Osteoblast (primary cell): ENCODE measurements at regions not wholly inside any gene's neighbourhood (a gene's known extent, or its start where the extent isn't known, plus 50 kb on each side); places are given as distances from the start of the nearest gene placed in this dataset.

ENCODE experiments used
- DNase-seq: peaks from one replicate; pipeline ENCODE4 v3.0.0; 2011; ENCODE audit warnings: low spot score, mixed read lengths; ENCODE audit not compliant: insufficient read length; ENCODE audit errors: missing footprints
- H2AFZ ChIP-seq: 2 replicates; pipeline ENCODE4 v1.6.0; 2011; ENCODE audit warnings: mild to moderate bottlenecking, low read length
- H3K27ac ChIP-seq: 2 replicates; pipeline ENCODE4 v1.5.1; 2011; ENCODE audit warnings: mild to moderate bottlenecking, low read depth, low read length, moderate library complexity
- H3K27me3 ChIP-seq: 2 replicates; pipeline ENCODE4 v1.6.0; 2012; ENCODE audit warnings: mild to moderate bottlenecking, control low read depth, inconsistent platforms, low read length, moderate library complexity; ENCODE audit not compliant: insufficient read depth
- H3K36me3 ChIP-seq: 2 replicates; pipeline ENCODE4 v1.5.1; 2011; ENCODE audit warnings: mild to moderate bottlenecking, low read length, control low read depth, moderate library complexity; ENCODE audit not compliant: insufficient read depth
- H3K4me1 ChIP-seq: 2 replicates; pipeline ENCODE4 v1.5.1; 2011; ENCODE audit warnings: mild to moderate bottlenecking, low read length, control low read depth, moderate library complexity; ENCODE audit not compliant: insufficient read depth
- H3K4me2 ChIP-seq: 2 replicates; pipeline ENCODE4 v1.6.0; 2011; ENCODE audit warnings: mild to moderate bottlenecking, low read length; ENCODE audit not compliant: insufficient read depth
- H3K4me3 ChIP-seq: fragments of 200-600 bp; sonication (generic); 3 replicates; pipeline ENCODE4 v1.5.1; 2012; ENCODE audit warnings: mild to moderate bottlenecking, low read length, inconsistent platforms; ENCODE audit not compliant: insufficient read depth
- H3K79me2 ChIP-seq: 2 replicates; pipeline ENCODE4 v1.6.0; 2012; ENCODE audit warnings: mild to moderate bottlenecking, low read length, control low read depth, inconsistent platforms; ENCODE audit not compliant: insufficient read depth
- H3K9me3 ChIP-seq: 2 replicates; pipeline ENCODE4 v1.5.1; 2011; ENCODE audit warnings: low read depth, low read length, control low read depth
- H4K20me1 ChIP-seq: 2 replicates; pipeline ENCODE4 v1.6.0; 2012; ENCODE audit warnings: mild to moderate bottlenecking, low read length, control low read depth; ENCODE audit not compliant: insufficient read depth
- TF ChIP-seq, protein P1 (sequence below): IDR thresholded peaks from 2 replicates; pipeline ENCODE4 v1.5.1; 2011; ENCODE audit warnings: mild to moderate bottlenecking, low read depth, low read length, moderate library complexity; ENCODE audit errors: extremely low read depth

DNA sequence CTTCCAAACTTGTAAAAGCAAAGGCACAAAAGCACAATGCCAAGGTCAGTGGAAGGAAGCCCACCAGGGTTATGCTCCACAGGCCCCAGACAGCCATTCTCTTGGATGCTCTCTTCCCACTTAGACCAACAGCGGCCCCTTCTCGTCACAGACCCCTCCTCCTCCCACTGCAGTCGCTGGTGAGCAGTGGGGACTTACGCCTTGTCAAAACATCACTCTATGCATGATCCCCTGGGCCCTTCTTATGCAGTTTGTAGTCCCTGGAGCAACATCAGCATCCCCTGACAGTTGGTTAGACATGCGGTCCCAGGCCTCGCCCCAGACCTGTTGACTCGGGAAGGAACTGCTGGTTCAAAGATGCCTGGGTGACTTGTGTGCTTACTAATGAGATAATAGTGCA, 376.0 kb upstream of the KLHL29 start:
- Histone ChIP-seq H3K27me3 (no peaks in the 10 kb centered on the region), H3K36me3 (no peaks in the 10 kb centered on the region), H3K9me3 (no peaks in the 10 kb centered on the region), H2AFZ (no peak overlapping the region), H3K4me1 (no peaks in the 10 kb centered on the region), H3K4me3 (no peak overlapping the region), H3K4me2 (no peak overlapping the region), H3K79me2 (no peaks in the 10 kb centered on the region), H4K20me1 (no peaks in the 10 kb centered on the region), H3K27ac (no peak overlapping the region)
- DNase-seq = no peak
- TF ChIP-seq, protein P1, sequence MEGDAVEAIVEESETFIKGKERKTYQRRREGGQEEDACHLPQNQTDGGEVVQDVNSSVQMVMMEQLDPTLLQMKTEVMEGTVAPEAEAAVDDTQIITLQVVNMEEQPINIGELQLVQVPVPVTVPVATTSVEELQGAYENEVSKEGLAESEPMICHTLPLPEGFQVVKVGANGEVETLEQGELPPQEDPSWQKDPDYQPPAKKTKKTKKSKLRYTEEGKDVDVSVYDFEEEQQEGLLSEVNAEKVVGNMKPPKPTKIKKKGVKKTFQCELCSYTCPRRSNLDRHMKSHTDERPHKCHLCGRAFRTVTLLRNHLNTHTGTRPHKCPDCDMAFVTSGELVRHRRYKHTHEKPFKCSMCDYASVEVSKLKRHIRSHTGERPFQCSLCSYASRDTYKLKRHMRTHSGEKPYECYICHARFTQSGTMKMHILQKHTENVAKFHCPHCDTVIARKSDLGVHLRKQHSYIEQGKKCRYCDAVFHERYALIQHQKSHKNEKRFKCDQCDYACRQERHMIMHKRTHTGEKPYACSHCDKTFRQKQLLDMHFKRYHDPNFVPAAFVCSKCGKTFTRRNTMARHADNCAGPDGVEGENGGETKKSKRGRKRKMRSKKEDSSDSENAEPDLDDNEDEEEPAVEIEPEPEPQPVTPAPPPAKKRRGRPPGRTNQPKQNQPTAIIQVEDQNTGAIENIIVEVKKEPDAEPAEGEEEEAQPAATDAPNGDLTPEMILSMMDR = no peak

DNA sequence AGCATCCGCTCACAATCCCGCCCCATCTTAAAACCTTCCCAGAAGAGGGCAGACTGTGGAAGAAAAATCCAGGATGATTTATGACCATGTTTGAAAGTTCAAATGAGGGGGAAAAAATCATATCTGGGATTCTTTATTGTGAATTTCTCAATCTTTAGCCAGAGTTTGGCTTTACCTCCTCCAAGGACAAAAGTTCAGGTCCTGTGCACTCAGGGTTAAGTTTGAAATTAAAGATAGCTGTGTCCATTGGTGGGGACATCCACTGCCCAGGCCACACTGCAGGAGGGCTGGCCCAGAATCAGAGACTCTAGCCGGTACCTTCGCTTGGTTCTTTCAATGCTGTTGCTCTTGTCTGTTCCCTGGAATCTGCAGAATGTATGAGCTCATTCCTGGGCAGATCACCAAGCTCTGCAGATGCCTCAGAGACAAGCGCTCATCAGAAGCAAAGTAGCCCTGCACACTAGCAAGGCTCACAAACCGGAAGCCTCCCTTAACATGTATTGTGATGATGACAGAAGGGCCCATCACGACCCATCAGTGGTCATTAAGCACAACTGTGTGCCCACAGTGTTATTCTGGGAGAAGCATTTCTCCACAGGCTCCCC, 375.3 kb upstream of the KLHL29 start:
- Histone ChIP-seq H3K4me2 (no peak overlapping the region), H3K79me2 (no peaks in the 10 kb centered on the region), H3K4me1 (no peaks in the 10 kb centered on the region), H4K20me1 (no peaks in the 10 kb centered on the region), H3K4me3 (no peak overlapping the region), H3K9me3 (no peaks in the 10 kb centered on the region), H2AFZ (no peak overlapping the region), H3K27me3 (no peaks in the 10 kb centered on the region), H3K27ac (no peak overlapping the region), H3K36me3 (no peaks in the 10 kb centered on the region)
- TF ChIP-seq, protein P1 = no peak
- DNase-seq = no peak

DNA sequence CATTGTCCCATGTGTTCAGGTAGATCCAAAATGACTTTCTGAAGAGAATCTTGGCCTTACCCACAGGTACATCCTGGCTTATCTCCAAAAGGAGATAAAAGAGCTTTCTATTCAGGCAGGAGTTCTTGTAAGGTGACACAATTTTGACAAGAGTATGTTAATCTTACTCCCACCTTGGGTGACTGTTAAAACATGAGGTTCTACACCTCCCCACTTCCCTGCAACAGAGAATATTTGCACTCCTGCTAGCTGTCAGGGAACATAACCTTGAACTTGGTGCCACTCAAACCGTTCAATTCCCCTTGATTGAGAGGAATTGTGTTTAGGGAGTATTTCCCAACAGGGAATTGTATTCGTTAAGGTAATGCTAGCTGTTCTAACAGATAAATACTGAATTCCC, 372.5 kb upstream of the KLHL29 start:
- Histone ChIP-seq H3K4me2 (no peak overlapping the region), H4K20me1 (no peaks in the 10 kb centered on the region), H3K79me2 (no peaks in the 10 kb centered on the region), H3K36me3 (no peaks in the 10 kb centered on the region), H3K4me3 (no peak overlapping the region), H3K4me1 (no peaks in the 10 kb centered on the region), H3K27ac (no peak overlapping the region), H3K27me3 (no peaks in the 10 kb centered on the region), H2AFZ (no peak overlapping the region), H3K9me3 (no peaks in the 10 kb centered on the region)
- no peak for DNase-seq
- TF ChIP-seq, protein P1 = no peak

DNA sequence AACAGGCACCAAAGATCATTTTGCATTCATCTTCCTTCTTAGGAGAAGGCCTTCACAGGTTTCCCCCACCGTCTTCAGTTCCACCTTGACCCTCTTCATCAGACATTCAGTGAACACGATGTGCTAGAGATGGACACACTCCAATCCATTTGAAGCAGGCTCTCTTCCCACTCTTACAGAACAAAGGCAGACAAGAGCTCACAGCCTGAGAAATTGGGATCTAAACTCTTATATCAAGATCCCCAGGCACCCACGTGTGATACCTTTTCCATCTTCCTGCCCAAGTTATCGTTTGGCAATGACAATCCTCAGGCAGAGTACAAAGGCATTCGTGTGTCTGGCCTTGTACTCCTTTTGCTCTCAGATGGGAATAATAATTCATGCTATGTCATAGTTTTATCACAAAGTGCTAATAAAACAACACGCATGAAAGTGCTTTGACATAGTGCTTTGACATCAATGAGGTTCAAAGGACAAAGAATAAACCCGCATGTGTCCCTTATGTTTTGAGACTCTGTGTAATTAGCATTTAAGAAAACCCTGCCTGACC, 369.3 kb upstream of the KLHL29 start:
- Histone ChIP-seq H3K36me3 (no peaks in the 10 kb centered on the region), H3K4me3 (no peak overlapping the region), H3K4me2 (no peak overlapping the region), H2AFZ (no peak overlapping the region), H3K9me3 (no peaks in the 10 kb centered on the region), H3K27ac (no peak overlapping the region), H3K4me1 (no peaks in the 10 kb centered on the region), H3K27me3 (no peaks in the 10 kb centered on the region), H4K20me1 (no peaks in the 10 kb centered on the region), H3K79me2 (no peaks in the 10 kb centered on the region)
- no peak for DNase-seq
- TF ChIP-seq, protein P1 = no peak
